Activated gamma-delta T cell treated with Interleukin-2 at 50 U/mL for 16 hours (primary cell): ENCODE measurements at regions not wholly inside any gene's neighbourhood (a gene's known extent, or its start where the extent isn't known, plus 50 kb on each side); places are given as distances from the start of the nearest gene placed in this dataset.
"Not testable (repeated sequence)": the region's sequence is repeated elsewhere in the genome, so short reads cannot be mapped to it uniquely, and the experiment has no call there.

ENCODE experiments used
- DNase-seq: peaks from one replicate; pipeline ENCODE4 v3.0.0-alpha.2; 2020

- no peak for DNase-seq
Measured at GRCh38 chr5:104606258-104606829, 1043.8 kb upstream of the NUDT12 start.

- no peak for DNase-seq
Measured at GRCh38 chr5:104599726-104600125, 1037.1 kb upstream of the NUDT12 start.

DNA sequence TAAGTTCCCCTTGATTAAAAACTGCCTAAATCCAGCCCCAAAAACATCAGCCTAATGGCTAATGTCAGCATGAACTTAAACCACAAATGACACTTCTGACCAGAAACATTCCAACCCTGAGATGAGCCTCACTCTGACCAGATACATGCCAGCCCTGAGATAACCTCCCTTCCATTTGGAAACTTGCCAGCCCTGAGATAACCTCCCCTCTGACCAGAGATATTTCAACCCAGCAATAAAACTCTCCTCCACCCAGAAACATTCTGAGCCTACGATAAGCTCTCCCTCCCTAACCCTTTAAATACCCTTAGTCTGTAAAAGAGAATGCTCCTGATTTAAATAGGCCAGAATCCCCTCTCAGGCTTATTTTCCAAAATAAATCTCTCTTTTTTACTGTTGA, 1035.7 kb upstream of the NUDT12 start:
- no peak for DNase-seq

- DNase-seq: no peak
Measured at GRCh38 chr5:104594850-104595249, 1032.3 kb upstream of the NUDT12 start.

GRCh38 chr5:104576677-104577076, 1014.1 kb upstream of the NUDT12 start:
- no peak for DNase-seq

- DNase-seq: no peak
Measured at GRCh38 chr5:104573949-104574709, 1011.5 kb upstream of the NUDT12 start.

- no peak for DNase-seq
Measured at GRCh38 chr5:104569621-104570020, 1007.0 kb upstream of the NUDT12 start.

DNA sequence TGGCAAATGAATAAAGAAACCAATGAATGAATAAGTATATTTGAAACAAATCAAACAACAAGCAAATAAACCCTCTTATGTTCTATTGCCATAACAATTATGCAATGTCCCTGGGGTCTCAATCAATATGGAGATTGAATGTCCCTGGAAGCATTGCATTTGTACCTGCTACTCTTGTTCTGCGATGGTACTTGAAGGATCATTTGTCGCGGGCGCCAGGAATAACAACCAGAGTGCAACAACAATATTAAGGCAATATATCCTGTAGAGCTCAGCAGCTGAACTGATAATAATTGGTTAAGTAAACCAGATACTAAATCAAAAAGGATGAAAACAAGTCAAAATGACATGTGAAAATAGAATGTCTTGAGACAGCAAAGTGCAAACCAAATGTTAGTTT, 1001.9 kb upstream of the NUDT12 start:
- no peak for DNase-seq

GRCh38 chr5:104556957-104557356, 994.4 kb upstream of the NUDT12 start:
- no peak for DNase-seq

DNA sequence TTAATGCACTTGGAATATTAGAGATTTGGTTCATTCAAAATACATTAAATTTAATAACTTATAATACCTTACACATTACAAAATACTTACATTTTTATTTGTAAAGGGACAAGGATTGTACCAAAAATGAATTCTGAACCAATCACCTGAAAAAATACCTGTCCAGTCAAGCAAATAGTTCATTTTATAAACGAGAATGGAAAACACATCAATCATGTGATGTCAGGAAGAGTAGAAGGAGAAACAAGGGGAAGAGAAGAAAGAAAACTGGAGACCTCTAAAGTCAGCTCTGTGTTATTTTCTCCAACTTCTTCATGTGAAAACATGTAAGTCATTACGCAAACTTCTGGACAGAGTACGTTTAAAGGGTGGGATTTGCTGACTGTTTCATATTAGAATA, 989.0 kb upstream of the NUDT12 start:
- DNase-seq: no peak

DNA sequence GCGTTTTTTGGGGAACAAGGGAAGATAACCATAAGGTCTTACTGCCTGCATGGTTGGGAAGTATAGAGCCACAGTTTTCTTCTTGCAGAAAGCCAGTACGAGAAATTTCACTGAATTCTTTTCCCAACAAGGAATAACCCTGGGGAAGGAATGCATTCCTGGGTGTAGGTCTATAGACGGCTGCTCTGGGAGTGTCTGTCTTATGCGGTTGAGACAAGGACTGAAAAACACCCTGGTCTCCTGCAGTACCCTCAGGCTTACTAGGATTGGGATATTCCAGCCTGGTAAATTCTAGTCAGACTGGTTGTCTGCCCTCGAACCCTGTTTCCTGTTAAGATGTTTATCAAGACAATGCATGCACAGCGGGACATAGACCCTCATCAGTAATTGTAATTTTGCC, 984.3 kb upstream of the NUDT12 start:
- not testable (repeated sequence) for DNase-seq

DNA sequence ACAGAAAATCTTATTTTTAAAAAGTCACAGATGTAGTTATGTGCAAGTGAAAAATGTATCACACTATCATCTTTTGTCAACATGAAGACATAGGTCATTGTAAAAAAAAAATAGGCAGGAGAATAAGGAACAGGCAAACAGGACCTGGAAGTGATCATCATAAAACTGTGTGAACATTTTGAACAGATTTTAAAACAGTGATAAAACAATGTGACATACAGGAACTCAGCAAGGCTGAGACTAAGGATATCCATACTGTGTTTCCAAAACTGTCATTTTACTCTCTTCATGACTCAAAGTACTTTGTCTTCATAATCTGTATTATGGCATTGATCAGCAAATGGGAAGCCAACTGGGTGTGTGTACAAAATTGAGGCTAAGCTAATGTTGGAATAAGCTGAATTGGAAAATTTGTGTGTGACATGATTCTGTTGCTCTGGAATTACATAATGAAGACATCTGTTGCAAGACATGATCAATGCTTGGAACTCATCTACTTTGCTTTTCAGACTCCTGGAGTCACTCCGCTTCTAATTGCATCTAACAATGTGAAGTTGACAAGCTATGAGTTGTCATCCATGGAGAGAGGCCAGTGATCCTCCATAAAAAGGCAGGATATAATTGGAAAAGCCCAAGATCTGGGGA, 978.7 kb upstream of the NUDT12 start:
- no peak for DNase-seq

DNA sequence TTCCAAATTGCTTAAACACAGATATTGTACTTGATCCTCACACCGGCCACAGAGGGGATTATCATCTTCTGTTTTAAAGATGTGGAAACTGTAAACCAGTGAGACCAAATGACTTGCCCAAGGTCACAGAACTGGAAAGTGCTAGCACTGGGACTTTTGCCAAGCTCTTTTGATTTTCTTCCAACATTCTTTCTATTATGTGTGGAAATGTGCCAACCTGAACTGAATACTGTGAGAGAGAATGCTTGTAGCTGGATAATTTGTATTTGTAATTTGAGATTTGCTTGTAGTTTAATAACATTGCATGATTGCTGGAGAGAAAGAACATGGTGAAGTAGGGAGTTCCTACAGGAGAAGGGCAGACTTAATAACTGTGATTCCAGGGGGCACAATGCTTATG, 977.9 kb upstream of the NUDT12 start:
- no peak for DNase-seq

- no peak for DNase-seq
Measured at GRCh38 chr5:104539618-104540350, 977.2 kb upstream of the NUDT12 start.

DNA sequence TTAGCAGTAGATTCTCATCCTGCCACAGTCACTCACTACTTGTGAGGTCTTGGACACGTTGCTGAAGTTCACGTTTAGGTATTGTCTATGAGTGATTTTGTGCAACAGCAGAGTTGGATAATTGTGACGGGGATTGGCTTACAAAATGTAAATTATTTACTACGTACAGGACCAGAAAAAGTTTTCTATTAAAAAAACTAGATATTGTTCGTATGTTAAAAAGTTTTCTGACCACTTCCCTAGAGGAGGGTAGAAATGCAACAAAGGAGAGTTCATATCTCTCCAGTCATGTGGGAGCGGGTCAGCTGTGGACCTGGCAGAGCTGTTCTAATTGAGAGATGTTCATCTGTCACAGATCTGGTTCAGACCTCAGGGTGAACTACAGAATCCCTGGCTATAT, 976.1 kb upstream of the NUDT12 start:
- no peak for DNase-seq

GRCh38 chr5:104533498-104533897, 970.9 kb upstream of the NUDT12 start:
- no peak for DNase-seq

DNA sequence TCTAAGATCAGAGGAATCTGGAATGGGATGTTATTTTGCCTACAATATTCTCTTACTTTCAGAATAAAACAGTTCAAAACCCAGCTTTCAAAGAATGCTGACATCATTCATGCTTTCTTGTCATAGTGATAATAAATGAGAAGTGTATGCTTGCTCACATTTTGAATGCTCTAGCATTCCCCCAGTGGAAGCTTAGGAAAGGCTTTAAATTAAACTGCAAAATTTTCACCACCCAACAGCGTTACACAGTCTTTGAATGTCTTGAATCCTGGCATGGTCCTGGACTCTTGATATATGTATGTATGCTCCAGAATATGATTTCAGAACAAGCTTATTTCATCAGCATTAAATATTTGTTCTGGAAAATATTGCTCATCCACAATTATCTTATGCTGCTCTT, 964.3 kb upstream of the NUDT12 start:
- DNase-seq: no peak

DNA sequence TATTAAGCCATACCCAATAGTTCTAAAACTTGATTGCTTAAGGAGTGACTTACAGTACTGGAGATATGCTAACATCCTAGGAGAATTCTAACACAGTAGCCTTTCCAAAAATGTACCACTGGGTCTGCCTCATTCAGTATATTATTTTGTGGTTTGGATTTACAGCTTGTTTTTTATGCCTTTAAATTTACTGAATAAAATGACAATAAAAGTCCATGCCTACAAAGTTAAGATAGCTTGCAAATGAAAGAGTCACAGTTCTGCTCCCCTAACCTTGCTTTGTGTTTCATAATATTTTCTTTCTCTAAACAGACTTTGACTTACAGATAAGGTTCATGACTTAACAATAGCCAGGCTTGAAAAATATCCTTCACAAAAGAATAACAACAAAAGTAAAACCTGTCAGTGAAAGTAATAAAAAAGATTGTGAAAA, 951.1 kb upstream of the NUDT12 start:
- DNase-seq: no peak

DNA sequence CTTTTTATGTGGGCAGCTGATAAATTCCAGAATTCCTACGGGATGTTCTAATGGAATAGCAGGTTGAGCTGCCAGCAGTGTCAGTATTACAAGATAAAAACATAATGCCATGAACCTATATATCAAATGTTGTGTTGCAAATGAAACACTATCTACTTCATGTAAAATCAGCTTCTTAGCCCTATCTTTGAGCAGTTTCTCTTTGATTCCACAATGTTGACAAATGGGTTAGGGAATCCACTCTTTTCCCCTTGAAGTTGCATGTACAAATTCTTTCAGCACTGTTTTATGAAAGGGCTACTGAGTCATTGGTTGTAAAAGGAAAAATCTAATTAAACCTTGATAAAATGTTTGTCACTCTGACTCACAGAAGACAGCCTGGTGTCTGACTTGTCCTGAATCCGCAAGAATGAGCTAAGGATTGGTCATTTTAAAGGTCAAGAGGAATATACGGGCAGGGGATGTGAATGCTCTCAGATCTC, 950.6 kb upstream of the NUDT12 start:
- DNase-seq: no peak

DNA sequence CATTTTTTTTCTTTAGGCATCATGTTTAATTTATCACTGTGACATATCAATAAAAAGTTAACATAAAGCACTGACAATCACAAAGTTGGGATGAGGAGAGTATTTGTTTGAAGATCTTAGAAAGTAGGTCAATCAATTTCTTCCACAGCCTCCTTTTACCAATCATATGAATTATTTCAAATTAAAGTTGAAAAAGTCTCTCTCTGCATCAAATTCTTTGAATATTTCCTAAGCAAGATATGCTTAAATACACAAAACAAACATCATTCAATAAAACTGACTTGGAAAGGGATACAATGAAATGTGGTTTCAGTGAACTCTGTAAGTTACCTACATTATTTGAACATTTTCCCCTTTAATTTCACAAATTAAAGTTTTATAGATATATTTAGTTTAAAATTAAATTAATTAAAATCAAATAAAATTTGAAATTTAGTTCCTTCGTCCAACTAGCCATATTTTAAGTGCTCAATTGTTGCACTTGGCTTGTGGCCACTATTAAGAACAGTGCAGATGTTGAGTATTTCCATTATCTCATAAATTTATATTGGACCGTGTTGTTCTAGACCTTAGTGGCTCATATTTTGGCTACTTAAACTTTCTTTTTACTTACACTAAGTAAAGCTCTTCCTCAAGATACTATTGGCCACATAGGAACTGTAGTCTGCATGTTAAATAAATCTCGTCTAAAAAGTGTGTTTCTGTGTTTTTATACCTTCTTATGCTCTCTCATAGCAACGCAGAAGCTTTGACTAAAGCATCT, 949.7 kb upstream of the NUDT12 start:
- DNase-seq: no peak

GRCh38 chr5:104498281-104498680, 935.7 kb upstream of the NUDT12 start:
- no peak for DNase-seq

- DNase-seq: no peak
Measured at GRCh38 chr5:104494083-104494482, 931.5 kb upstream of the NUDT12 start.

- no peak for DNase-seq
Measured at GRCh38 chr5:104472811-104473210, 910.2 kb upstream of the NUDT12 start.
